Astrocyte (in vitro differentiated cells and primary cell): ENCODE measurements at regions not wholly inside any gene's neighbourhood (a gene's known extent, or its start where the extent isn't known, plus 50 kb on each side); places are given as distances from the start of the nearest gene placed in this dataset.

Experiments
- DNase-seq: peaks from one replicate; pipeline ENCODE4 v3.0.0-alpha.2; 2010; ENCODE audit warnings: low read depth
- FAIRE-seq: peaks from 2 replicates; lab custom pipeline; 2011; peaks lifted over from hg19 to GRCh38; lab: Jason Lieb, UNC
- H2AFZ ChIP-seq: 2 replicates; pipeline ENCODE4 v1.6.0; 2012; ENCODE audit warnings: low read depth, low read length, inconsistent platforms
- H3K27ac ChIP-seq: 2 replicates; pipeline ENCODE4 v1.5.1; 2011; ENCODE audit warnings: low read depth, low read length, inconsistent platforms
- H3K27me3 ChIP-seq: 2 replicates; pipeline ENCODE4 v1.6.0; 2011; ENCODE audit warnings: low read length, inconsistent platforms; ENCODE audit not compliant: insufficient read depth
- H3K36me3 ChIP-seq: 2 replicates; pipeline ENCODE4 v1.5.1; 2011; ENCODE audit warnings: low read length, inconsistent platforms; ENCODE audit not compliant: insufficient read depth
- H3K4me1 ChIP-seq: 2 replicates; pipeline ENCODE4 v1.5.1; 2011; ENCODE audit warnings: low read length, inconsistent platforms; ENCODE audit not compliant: insufficient read depth
- H3K4me2 ChIP-seq: 2 replicates; pipeline ENCODE4 v1.6.0; 2012; ENCODE audit warnings: low read length, inconsistent platforms
- H3K4me3 ChIP-seq: 2 replicates; pipeline ENCODE4 v1.5.1; 2011; ENCODE audit warnings: low read depth, mild to moderate bottlenecking, low read length, inconsistent platforms; ENCODE audit not compliant: insufficient read depth
- H3K79me2 ChIP-seq: 2 replicates; pipeline ENCODE4 v1.6.0; 2012; ENCODE audit warnings: mild to moderate bottlenecking, low read length, inconsistent platforms; ENCODE audit not compliant: insufficient read depth
- H3K9ac ChIP-seq: 2 replicates; pipeline ENCODE4 v1.6.0; 2012; ENCODE audit warnings: mild to moderate bottlenecking, low read length, inconsistent platforms
- H3K9me3 ChIP-seq: 2 replicates; pipeline ENCODE4 v1.5.1; 2012; ENCODE audit warnings: low read depth, mild to moderate bottlenecking, low read length, inconsistent platforms; ENCODE audit not compliant: insufficient read depth
- H4K20me1 ChIP-seq: 2 replicates; pipeline ENCODE4 v1.6.0; 2012; ENCODE audit warnings: low read length, inconsistent platforms; ENCODE audit not compliant: insufficient read depth
- H3K27ac Mint-ChIP-seq: one replicate; pipeline ENCODE4 v1.8.0; 2021; ENCODE audit warnings: mild to moderate bottlenecking, mixed read lengths; ENCODE audit not compliant: unreplicated experiment
- H3K27me3 Mint-ChIP-seq: one replicate; pipeline ENCODE4 v1.8.0; 2021; ENCODE audit warnings: low read depth, mixed read lengths; ENCODE audit not compliant: unreplicated experiment
- H3K36me3 Mint-ChIP-seq: one replicate; pipeline ENCODE4 v1.8.0; 2021; ENCODE audit warnings: low read depth, mixed read lengths; ENCODE audit not compliant: unreplicated experiment
- H3K4me1 Mint-ChIP-seq: one replicate; pipeline ENCODE4 v1.8.0; 2021; ENCODE audit warnings: low read depth, mixed read lengths; ENCODE audit not compliant: unreplicated experiment
- H3K4me3 Mint-ChIP-seq: one replicate; pipeline ENCODE4 v1.8.0; 2021; ENCODE audit warnings: mild to moderate bottlenecking, moderate library complexity, mixed read lengths; ENCODE audit not compliant: unreplicated experiment
- H3K9me3 Mint-ChIP-seq: one replicate; pipeline ENCODE4 v1.8.0; 2021; ENCODE audit warnings: mild to moderate bottlenecking, mixed read lengths; ENCODE audit not compliant: unreplicated experiment
- EZH2 ChIP-seq: IDR thresholded peaks from 2 replicates; pipeline ENCODE4 v1.6.1; 2012; ENCODE audit warnings: mild to moderate bottlenecking, low read length, inconsistent platforms; ENCODE audit not compliant: insufficient read depth
- TF ChIP-seq, protein P1 (sequence below): IDR thresholded peaks from 2 replicates; pipeline ENCODE4 v1.5.1; 2011; ENCODE audit warnings: low read depth, mild to moderate bottlenecking, inconsistent platforms, low read length, moderate library complexity; ENCODE audit not compliant: insufficient read depth

- Histone ChIP-seq H3K9ac (no peak overlapping the region), H3K4me1 (peaks cover 11% of the 10 kb centered on the region), H3K27ac (no peak overlapping the region), H2AFZ (no peak overlapping the region), H4K20me1 (no peaks in the 10 kb centered on the region), H3K27me3 (no peaks in the 10 kb centered on the region), H3K36me3 (no peaks in the 10 kb centered on the region), H3K9me3 (peaks cover 5% of the 10 kb centered on the region), H3K4me3 (no peak overlapping the region), H3K4me2 (no peak overlapping the region), H3K79me2 (no peaks in the 10 kb centered on the region)
- Mint-ChIP-seq H3K4me1 (peaks cover 19% of the 10 kb centered on the region), H3K36me3 (peaks cover 2% of the 10 kb centered on the region), H3K9me3 (peaks cover 10% of the 10 kb centered on the region), H3K27ac (no peak overlapping the region), H3K4me3 (no peak overlapping the region), H3K27me3 (no peaks in the 10 kb centered on the region)
- DNase-seq = no peak
- TF ChIP-seq, protein P1, sequence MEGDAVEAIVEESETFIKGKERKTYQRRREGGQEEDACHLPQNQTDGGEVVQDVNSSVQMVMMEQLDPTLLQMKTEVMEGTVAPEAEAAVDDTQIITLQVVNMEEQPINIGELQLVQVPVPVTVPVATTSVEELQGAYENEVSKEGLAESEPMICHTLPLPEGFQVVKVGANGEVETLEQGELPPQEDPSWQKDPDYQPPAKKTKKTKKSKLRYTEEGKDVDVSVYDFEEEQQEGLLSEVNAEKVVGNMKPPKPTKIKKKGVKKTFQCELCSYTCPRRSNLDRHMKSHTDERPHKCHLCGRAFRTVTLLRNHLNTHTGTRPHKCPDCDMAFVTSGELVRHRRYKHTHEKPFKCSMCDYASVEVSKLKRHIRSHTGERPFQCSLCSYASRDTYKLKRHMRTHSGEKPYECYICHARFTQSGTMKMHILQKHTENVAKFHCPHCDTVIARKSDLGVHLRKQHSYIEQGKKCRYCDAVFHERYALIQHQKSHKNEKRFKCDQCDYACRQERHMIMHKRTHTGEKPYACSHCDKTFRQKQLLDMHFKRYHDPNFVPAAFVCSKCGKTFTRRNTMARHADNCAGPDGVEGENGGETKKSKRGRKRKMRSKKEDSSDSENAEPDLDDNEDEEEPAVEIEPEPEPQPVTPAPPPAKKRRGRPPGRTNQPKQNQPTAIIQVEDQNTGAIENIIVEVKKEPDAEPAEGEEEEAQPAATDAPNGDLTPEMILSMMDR = no peak
- TF ChIP-seq EZH2 = no peak
- no peak for FAIRE-seq
Measured at GRCh38 chr2:226639550-226639949, 160.1 kb downstream of the IRS1 start.

DNA sequence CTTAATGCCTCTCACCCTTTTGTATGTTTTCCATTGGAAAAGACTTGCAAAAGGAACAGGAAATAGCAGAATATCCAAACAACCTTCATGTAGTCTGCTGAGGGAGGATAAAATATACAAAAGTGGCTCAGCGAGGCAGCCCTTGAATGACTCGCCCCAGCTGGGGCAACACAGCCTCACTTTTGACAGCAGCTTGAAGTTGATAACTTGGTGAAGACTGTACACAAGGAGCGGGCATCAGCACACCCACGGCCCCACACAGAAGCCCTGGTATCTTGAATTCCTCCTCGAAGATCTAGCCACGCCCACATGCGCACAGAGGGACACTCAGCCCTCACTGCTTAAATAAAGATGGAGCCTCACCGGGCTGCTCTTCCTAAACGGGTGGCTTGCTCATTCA, 161.0 kb downstream of the IRS1 start:
- Histone ChIP-seq H3K4me2 (no peak overlapping the region), H2AFZ (no peak overlapping the region), H3K36me3 (no peaks in the 10 kb centered on the region), H3K79me2 (no peaks in the 10 kb centered on the region), H3K4me3 (no peak overlapping the region), H3K4me1 (peaks cover 1% of the 10 kb centered on the region), H3K9ac (no peak overlapping the region), H4K20me1 (no peaks in the 10 kb centered on the region), H3K27ac (no peak overlapping the region), H3K9me3 (peaks cover 5% of the 10 kb centered on the region), H3K27me3 (no peaks in the 10 kb centered on the region)
- H3K27ac Mint-ChIP-seq = peak overlapping the region; percentile 66
- FAIRE-seq = no peak
- no peak for TF ChIP-seq EZH2
- TF ChIP-seq, protein P1 = no peak
- peaks cover 9% of the 10 kb centered on the region for H3K4me1 Mint-ChIP-seq
- H3K27me3 Mint-ChIP-seq = no peaks in the 10 kb centered on the region
- no peak overlapping the region for H3K4me3 Mint-ChIP-seq
- H3K9me3 Mint-ChIP-seq = peaks cover 10% of the 10 kb centered on the region
- no peak for DNase-seq
- H3K36me3 Mint-ChIP-seq = peaks cover 2% of the 10 kb centered on the region

GRCh38 chr2:226637383-226637782, 162.2 kb downstream of the IRS1 start:
- H3K4me1 ChIP-seq = no peaks in the 10 kb centered on the region
- FAIRE-seq (no peak), DNase-seq (no peak)
- no peak overlapping the region for H3K27ac Mint-ChIP-seq
- H3K36me3 ChIP-seq = no peaks in the 10 kb centered on the region
- H3K9me3 ChIP-seq = peaks cover 5% of the 10 kb centered on the region
- no peaks in the 10 kb centered on the region for H3K27me3 ChIP-seq
- H3K4me1 Mint-ChIP-seq = peaks cover 3% of the 10 kb centered on the region
- no peaks in the 10 kb centered on the region for H3K27me3 Mint-ChIP-seq
- H3K9ac ChIP-seq = no peak overlapping the region
- no peak overlapping the region for H3K27ac ChIP-seq
- peaks cover 2% of the 10 kb centered on the region for H3K36me3 Mint-ChIP-seq
- no peaks in the 10 kb centered on the region for H4K20me1 ChIP-seq
- no peak overlapping the region for H3K4me3 Mint-ChIP-seq
- no peak overlapping the region for H3K4me2 ChIP-seq
- no peak for TF ChIP-seq EZH2
- TF ChIP-seq, protein P1 = no peak
- H3K9me3 Mint-ChIP-seq = peaks cover 10% of the 10 kb centered on the region
- no peak overlapping the region for H2AFZ ChIP-seq
- no peaks in the 10 kb centered on the region for H3K79me2 ChIP-seq
- H3K4me3 ChIP-seq = no peak overlapping the region
